Activated T-cell treated with anti-CD3 and anti-CD28 coated beads for 48 hours (primary cell): ENCODE measurements at regions not wholly inside any gene's neighbourhood (a gene's known extent, or its start where the extent isn't known, plus 50 kb on each side); places are given as distances from the start of the nearest gene placed in this dataset.

ENCODE experiments used
- DNase-seq: peaks from one replicate; pipeline ENCODE4 v3.0.0-alpha.2; 2020; ENCODE audit warnings: low read depth

- DNase-seq = no peak
Measured at GRCh38 chr12:13595536-13596443, 385.6 kb downstream of the GRIN2B start.

- no peak for DNase-seq
Measured at GRCh38 chr12:13594731-13595514, 386.5 kb downstream of the GRIN2B start.

- no peak for DNase-seq
Measured at GRCh38 chr12:13592063-13592942, 389.1 kb downstream of the GRIN2B start.

GRCh38 chr12:13591488-13591887, 389.9 kb downstream of the GRIN2B start:
- DNase-seq = no peak

- no peak for DNase-seq
Measured at GRCh38 chr12:13591059-13591458, 390.3 kb downstream of the GRIN2B start.

GRCh38 chr12:13588574-13588973, 392.0 kb downstream of the EMP1 start:
- no peak for DNase-seq

GRCh38 chr12:13587721-13588390, 391.3 kb downstream of the EMP1 start:
- DNase-seq = no peak

GRCh38 chr12:13586361-13586760, 389.8 kb downstream of the EMP1 start:
- no peak for DNase-seq

GRCh38 chr12:13584541-13584940, 388.0 kb downstream of the EMP1 start:
- DNase-seq = no peak

- no peak for DNase-seq
Measured at GRCh38 chr12:13583630-13584029, 387.1 kb downstream of the EMP1 start.

GRCh38 chr12:13582421-13582820, 385.9 kb downstream of the EMP1 start:
- no peak for DNase-seq

- DNase-seq = no peak
Measured at GRCh38 chr12:13581031-13581430, 384.5 kb downstream of the EMP1 start.

- no peak for DNase-seq
Measured at GRCh38 chr12:13580206-13580605, 383.7 kb downstream of the EMP1 start.

- DNase-seq = no peak
Measured at GRCh38 chr12:13576935-13577500, 380.5 kb downstream of the EMP1 start.

GRCh38 chr12:13573698-13574321, 377.3 kb downstream of the EMP1 start:
- no peak for DNase-seq

- DNase-seq = no peak
Measured at GRCh38 chr12:13571035-13571434, 374.5 kb downstream of the EMP1 start.

GRCh38 chr12:13570005-13570694, 373.6 kb downstream of the EMP1 start:
- DNase-seq = no peak

GRCh38 chr12:13566292-13566691, 369.8 kb downstream of the EMP1 start:
- no peak for DNase-seq

- no peak for DNase-seq
Measured at GRCh38 chr12:13564266-13564810, 367.8 kb downstream of the EMP1 start.

- no peak for DNase-seq
Measured at GRCh38 chr12:13563743-13564125, 367.2 kb downstream of the EMP1 start.
